ENCODE measurements at regions not wholly inside any gene's neighbourhood (a gene's known extent, or its start where the extent isn't known, plus 50 kb on each side); places are given as distances from the start of the nearest gene placed in this dataset.

- ChIA-PET POLR2A (no interaction called here), CTCF (no interaction called here)
- Histone ChIP-seq H3K9me3 (replicated peaks; ENCODE audit: control insufficient read depth, insufficient read depth, low read length) (no peaks in the 10 kb centered on the region), H2AFZ (ENCODE audit: low read depth, low read length) (no peak overlapping the region), H3K27ac (ENCODE audit: insufficient read depth, low read depth, low read length) (no peak overlapping the region), H3K9me1 (replicated peaks; ENCODE audit: control insufficient read depth, extremely low read depth, insufficient read depth, low read length) (no peaks in the 10 kb centered on the region), H3K4me1 (ENCODE audit: control insufficient read depth, extremely low read depth, insufficient read depth, low read length) (no peaks in the 10 kb centered on the region), H3K4me3 (replicated peaks in 1 of 3; ENCODE audit: insufficient read depth in 1 of 3, low read depth in 1 of 3, low read length in 3 of 3) (no peak overlapping the region), H3K79me2 (ENCODE audit: control insufficient read depth, insufficient read depth, low read length) (no peaks in the 10 kb centered on the region), H3K9ac (replicated peaks; ENCODE audit: extremely low read depth, insufficient read depth, low read length) (no peak overlapping the region), H3K36me3 (ENCODE audit: control insufficient read depth in 2 of 2, extremely low read depth in 1 of 2, insufficient read depth in 2 of 2, low read length in 2 of 2) (no peaks in the 10 kb centered on the region), H3K4me2 (ENCODE audit: insufficient read depth, low read length) (no peak overlapping the region), H4K20me1 (replicated peaks; ENCODE audit: control insufficient read depth, extremely low read depth, insufficient read depth, low read length) (no peaks in the 10 kb centered on the region), H3K27me3 (ENCODE audit: control insufficient read depth in 2 of 2, insufficient read depth in 2 of 2, low read length in 2 of 2) (no peaks in the 10 kb centered on the region)
- BruUV-seq (replicated peaks): no TSS peak
- DNase-seq (ENCODE audit: low read depth, low spot score) (no peak), FAIRE-seq (no peak)
- dilution Hi-C loops (cut with MboI; ENCODE audit: extremely low pct_ligation_motif_present, low sequenced_read_pairs) (no loop called here), intact Hi-C loops (cut with micrococcal nuclease) (no loop called here)
- TF ChIP-seq GATA2 (IDR thresholded peaks at IDR 0.05; ENCODE audit: insufficient read depth, insufficient read length, low read depth, low read length): no peak
Measured at GRCh38 chrX:125709532-125709931, 389.9 kb downstream of the TEX13C start.

GRCh38 chrX:125710403-125711062 is 390.9 kb downstream of the TEX13C start:
- no peaks in the 10 kb centered on the region for H3K36me3 ChIP-seq (ENCODE audit: control insufficient read depth in 2 of 2, extremely low read depth in 1 of 2, insufficient read depth in 2 of 2, low read length in 2 of 2)
- POLR2A ChIA-PET: no interaction called here
- H2AFZ ChIP-seq (ENCODE audit: low read depth, low read length): no peak overlapping the region
- H3K9ac ChIP-seq (replicated peaks; ENCODE audit: extremely low read depth, insufficient read depth, low read length): no peak overlapping the region
- no peaks in the 10 kb centered on the region for H4K20me1 ChIP-seq (replicated peaks; ENCODE audit: control insufficient read depth, extremely low read depth, insufficient read depth, low read length)
- intact Hi-C loops (cut with micrococcal nuclease) (no loop called here), dilution Hi-C loops (cut with MboI; ENCODE audit: extremely low pct_ligation_motif_present, low sequenced_read_pairs) (no loop called here)
- no peaks in the 10 kb centered on the region for H3K79me2 ChIP-seq (ENCODE audit: control insufficient read depth, insufficient read depth, low read length)
- no peaks in the 10 kb centered on the region for H3K4me1 ChIP-seq (ENCODE audit: control insufficient read depth, extremely low read depth, insufficient read depth, low read length)
- H3K27ac ChIP-seq (ENCODE audit: insufficient read depth, low read depth, low read length): no peak overlapping the region
- H3K9me1 ChIP-seq (replicated peaks; ENCODE audit: control insufficient read depth, extremely low read depth, insufficient read depth, low read length): no peaks in the 10 kb centered on the region
- H3K9me3 ChIP-seq (replicated peaks; ENCODE audit: control insufficient read depth, insufficient read depth, low read length): no peaks in the 10 kb centered on the region
- CTCF ChIA-PET: no interaction called here
- FAIRE-seq (no peak), DNase-seq (ENCODE audit: low read depth, low spot score) (no peak)
- no peaks in the 10 kb centered on the region for H3K27me3 ChIP-seq (ENCODE audit: control insufficient read depth in 2 of 2, insufficient read depth in 2 of 2, low read length in 2 of 2)
- H3K4me2 ChIP-seq (ENCODE audit: insufficient read depth, low read length): no peak overlapping the region
- TF ChIP-seq FOS (IDR thresholded peaks at IDR 0.05; ENCODE audit: borderline replicate concordance, insufficient read depth, low read length): no peak
- TF ChIP-seq CTCF (IDR thresholded peaks at IDR 0.05; ENCODE audit: extremely low read depth in 1 of 2, insufficient read depth in 1 of 2, low read depth in 1 of 2, low read length in 2 of 2): no peak
- no peak for TF ChIP-seq EZH2 (IDR thresholded peaks at IDR 0.05; ENCODE audit: borderline replicate concordance, low read depth, low read length, severe bottlenecking)
- no peak for TF ChIP-seq GATA2 (IDR thresholded peaks at IDR 0.05; ENCODE audit: insufficient read depth, insufficient read length, low read depth, low read length)
- TF ChIP-seq POLR2A (IDR thresholded peaks at IDR 0.05; ENCODE audit: low read depth, low read length): no peak
- no peak for TF ChIP-seq POLR2AphosphoS5 (IDR thresholded peaks at IDR 0.05; ENCODE audit: insufficient read depth, low read depth, low read length)
- no peak for TF ChIP-seq MYC (IDR thresholded peaks at IDR 0.05; ENCODE audit: low read depth, low read length)
- TF ChIP-seq JUN (IDR thresholded peaks at IDR 0.05; ENCODE audit: borderline replicate concordance, insufficient read depth, insufficient read length, low read depth): no peak
- TF ChIP-seq MAX (IDR thresholded peaks at IDR 0.05; ENCODE audit: insufficient read depth, insufficient read length): no peak
- no peak overlapping the region for H3K4me3 ChIP-seq (replicated peaks in 1 of 3; ENCODE audit: insufficient read depth in 1 of 3, low read depth in 1 of 3, low read length in 3 of 3)
- BruUV-seq (replicated peaks): no TSS peak
